ENCODE measurements at regions not wholly inside any gene's neighbourhood (a gene's known extent, or its start where the extent isn't known, plus 50 kb on each side); places are given as distances from the start of the nearest gene placed in this dataset.

DNA sequence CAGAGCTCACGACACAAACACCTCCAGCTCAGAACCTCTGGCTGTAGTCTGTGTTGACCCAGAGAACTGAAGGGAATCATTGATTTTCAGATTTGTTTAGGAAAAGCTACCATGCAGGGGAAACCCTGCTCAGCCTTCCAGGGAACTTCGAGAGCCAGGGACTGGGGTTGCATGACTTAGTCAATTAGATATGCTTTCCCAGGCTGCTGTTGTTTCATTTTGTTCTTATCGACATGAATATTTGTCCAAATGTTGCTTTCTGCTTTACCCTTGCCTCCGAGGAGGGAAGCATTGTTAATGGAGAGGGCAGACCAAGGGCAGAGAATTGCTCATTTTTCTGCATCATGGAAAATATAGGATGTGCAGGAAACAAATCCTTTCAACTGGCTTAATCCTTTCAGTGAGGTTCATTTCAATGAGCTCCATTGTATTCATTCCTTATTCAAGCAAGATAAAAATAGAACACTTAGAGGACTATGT lies 82.5 kb downstream of the KLF5 start:
- TF ChIP-seq, protein P1, sequence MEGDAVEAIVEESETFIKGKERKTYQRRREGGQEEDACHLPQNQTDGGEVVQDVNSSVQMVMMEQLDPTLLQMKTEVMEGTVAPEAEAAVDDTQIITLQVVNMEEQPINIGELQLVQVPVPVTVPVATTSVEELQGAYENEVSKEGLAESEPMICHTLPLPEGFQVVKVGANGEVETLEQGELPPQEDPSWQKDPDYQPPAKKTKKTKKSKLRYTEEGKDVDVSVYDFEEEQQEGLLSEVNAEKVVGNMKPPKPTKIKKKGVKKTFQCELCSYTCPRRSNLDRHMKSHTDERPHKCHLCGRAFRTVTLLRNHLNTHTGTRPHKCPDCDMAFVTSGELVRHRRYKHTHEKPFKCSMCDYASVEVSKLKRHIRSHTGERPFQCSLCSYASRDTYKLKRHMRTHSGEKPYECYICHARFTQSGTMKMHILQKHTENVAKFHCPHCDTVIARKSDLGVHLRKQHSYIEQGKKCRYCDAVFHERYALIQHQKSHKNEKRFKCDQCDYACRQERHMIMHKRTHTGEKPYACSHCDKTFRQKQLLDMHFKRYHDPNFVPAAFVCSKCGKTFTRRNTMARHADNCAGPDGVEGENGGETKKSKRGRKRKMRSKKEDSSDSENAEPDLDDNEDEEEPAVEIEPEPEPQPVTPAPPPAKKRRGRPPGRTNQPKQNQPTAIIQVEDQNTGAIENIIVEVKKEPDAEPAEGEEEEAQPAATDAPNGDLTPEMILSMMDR (IDR thresholded peaks at IDR 0.05; ENCODE audit: poor library complexity, severe bottlenecking) = no peak
- TF ChIP-seq TAF1 (IDR thresholded peaks at IDR 0.05; ENCODE audit: low read depth) = no peak
- TF ChIP-seq EZH2 (IDR thresholded peaks at IDR 0.05; ENCODE audit: borderline replicate concordance, insufficient read depth, low read length, poor library complexity, severe bottlenecking) = no peak
- TF ChIP-seq EP300 (conservative IDR thresholded peaks at IDR 0.05; ENCODE audit: poor library complexity, severe bottlenecking) = no peak
- TF ChIP-seq, protein P2, sequence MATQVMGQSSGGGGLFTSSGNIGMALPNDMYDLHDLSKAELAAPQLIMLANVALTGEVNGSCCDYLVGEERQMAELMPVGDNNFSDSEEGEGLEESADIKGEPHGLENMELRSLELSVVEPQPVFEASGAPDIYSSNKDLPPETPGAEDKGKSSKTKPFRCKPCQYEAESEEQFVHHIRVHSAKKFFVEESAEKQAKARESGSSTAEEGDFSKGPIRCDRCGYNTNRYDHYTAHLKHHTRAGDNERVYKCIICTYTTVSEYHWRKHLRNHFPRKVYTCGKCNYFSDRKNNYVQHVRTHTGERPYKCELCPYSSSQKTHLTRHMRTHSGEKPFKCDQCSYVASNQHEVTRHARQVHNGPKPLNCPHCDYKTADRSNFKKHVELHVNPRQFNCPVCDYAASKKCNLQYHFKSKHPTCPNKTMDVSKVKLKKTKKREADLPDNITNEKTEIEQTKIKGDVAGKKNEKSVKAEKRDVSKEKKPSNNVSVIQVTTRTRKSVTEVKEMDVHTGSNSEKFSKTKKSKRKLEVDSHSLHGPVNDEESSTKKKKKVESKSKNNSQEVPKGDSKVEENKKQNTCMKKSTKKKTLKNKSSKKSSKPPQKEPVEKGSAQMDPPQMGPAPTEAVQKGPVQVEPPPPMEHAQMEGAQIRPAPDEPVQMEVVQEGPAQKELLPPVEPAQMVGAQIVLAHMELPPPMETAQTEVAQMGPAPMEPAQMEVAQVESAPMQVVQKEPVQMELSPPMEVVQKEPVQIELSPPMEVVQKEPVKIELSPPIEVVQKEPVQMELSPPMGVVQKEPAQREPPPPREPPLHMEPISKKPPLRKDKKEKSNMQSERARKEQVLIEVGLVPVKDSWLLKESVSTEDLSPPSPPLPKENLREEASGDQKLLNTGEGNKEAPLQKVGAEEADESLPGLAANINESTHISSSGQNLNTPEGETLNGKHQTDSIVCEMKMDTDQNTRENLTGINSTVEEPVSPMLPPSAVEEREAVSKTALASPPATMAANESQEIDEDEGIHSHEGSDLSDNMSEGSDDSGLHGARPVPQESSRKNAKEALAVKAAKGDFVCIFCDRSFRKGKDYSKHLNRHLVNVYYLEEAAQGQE (IDR thresholded peaks at IDR 0.05; ENCODE audit: borderline replicate concordance) = no peak
- TF ChIP-seq POLR2AphosphoS5 (IDR thresholded peaks at IDR 0.05) = no peak
- TF ChIP-seq RAD21 (conservative IDR thresholded peaks at IDR 0.05) = no peak
- TF ChIP-seq SMC3 (conservative IDR thresholded peaks at IDR 0.05; ENCODE audit: poor library complexity) = no peak
- TF ChIP-seq MXI1 (conservative IDR thresholded peaks at IDR 0.05; ENCODE audit: poor library complexity, severe bottlenecking) = no peak

Measured in neural cell (in vitro differentiated cells).